SIG-M5 (cell line): ENCODE measurements at regions not wholly inside any gene's neighbourhood (a gene's known extent, or its start where the extent isn't known, plus 50 kb on each side); places are given as distances from the start of the nearest gene placed in this dataset.

Experiments used
- DNase-seq: peaks from one replicate; lab custom pipeline; 2025; lab: John Stamatoyannopoulos, UW

- DNase-seq, result no peak
Measured at GRCh38 chr5:89302102-89302891, 419.3 kb upstream of the MEF2C start.

GRCh38 chr5:89301321-89302025, 418.5 kb upstream of the MEF2C start:
- no peak for DNase-seq

- DNase-seq, result no peak
Measured at GRCh38 chr5:89300426-89300970, 417.5 kb upstream of the MEF2C start.

GRCh38 chr5:89299998-89300397, 417.0 kb upstream of the MEF2C start:
- DNase-seq, result no peak

GRCh38 chr5:89297066-89297465, 414.1 kb upstream of the MEF2C start:
- no peak for DNase-seq

GRCh38 chr5:89293810-89294209, 410.8 kb upstream of the MEF2C start:
- peak; percentile 53 for DNase-seq

GRCh38 chr5:89292487-89292886, 409.5 kb upstream of the MEF2C start:
- DNase-seq, result no peak

- no peak for DNase-seq
Measured at GRCh38 chr5:89289604-89290003, 406.6 kb upstream of the MEF2C start.

GRCh38 chr5:89287964-89288363, 405.0 kb upstream of the MEF2C start:
- no peak for DNase-seq

- no peak for DNase-seq
Measured at GRCh38 chr5:89286320-89286719, 403.3 kb upstream of the MEF2C start.

GRCh38 chr5:89283728-89284493, 400.9 kb upstream of the MEF2C start:
- DNase-seq, result no peak

- no peak for DNase-seq
Measured at GRCh38 chr5:89282554-89283510, 399.8 kb upstream of the MEF2C start.

- no peak for DNase-seq
Measured at GRCh38 chr5:89281766-89282553, 399.0 kb upstream of the MEF2C start.

- no peak for DNase-seq
Measured at GRCh38 chr5:89281211-89281610, 398.2 kb upstream of the MEF2C start.

- no peak for DNase-seq
Measured at GRCh38 chr5:89280103-89281037, 397.4 kb upstream of the MEF2C start.

- no peak for DNase-seq
Measured at GRCh38 chr5:89279391-89280036, 396.5 kb upstream of the MEF2C start.

- no peak for DNase-seq
Measured at GRCh38 chr5:89277816-89278215, 394.8 kb upstream of the MEF2C start.

GRCh38 chr5:89276566-89277305, 393.8 kb upstream of the MEF2C start:
- DNase-seq, result no peak
